A549 (cell line): ENCODE measurements at regions not wholly inside any gene's neighbourhood (a gene's known extent, or its start where the extent isn't known, plus 50 kb on each side); places are given as distances from the start of the nearest gene placed in this dataset.

ENCODE experiments used
- ATAC-seq, 2 experiments: fragments of 200-7000 bp in 1 of 2; fragments of >200 bp in 1 of 2; cut with Nextera tagmentation in 1 of 2; cut with Tn5 transposase in 1 of 2; 3 replicates each; pipeline versions ENCODE4 v1.8.0 to v1.9.1; 2018 to 2020; ENCODE audit warnings: mild to moderate bottlenecking in 1 of 2, moderate library complexity in 1 of 2
- CTCF ChIA-PET: fragments of 300-600 bp; sonication (Branson Sonifier 250); formaldehyde crosslinking; extraction: SDS; loops from one replicate; lab custom pipeline; 2021; ENCODE audit warnings: antibody characterized with exemption, inconsistent platforms; lab: Yijun Ruan, JAX
- POLR2A ChIA-PET: fragments of 350-600 bp; formaldehyde crosslinking; extraction: SDS; loops from one replicate; lab custom pipeline; 2021; ENCODE audit warnings: antibody characterized with exemption, inconsistent platforms; lab: Yijun Ruan, JAX
- DNase-seq, 2 experiments: peaks; one replicate each; pipeline versions ENCODE4 v3.0.0 to v3.0.0-alpha.2; 2011 to 2016; ENCODE audit warnings: low read depth in 1 of 2, low spot score in 1 of 2
- FAIRE-seq: peaks from 2 replicates; lab custom pipeline; 2011; peaks lifted over from hg19 to GRCh38; lab: Jason Lieb, UNC
- H3K27ac ChIP-seq, 2 experiments: fragments of >200 bp; sonication (Bioruptor Twin); formaldehyde crosslinking; 3 replicates each; pipeline ENCODE4 v1.5.1; 2016 to 2017
- H3K4me1 ChIP-seq: fragments of >200 bp; sonication (Bioruptor Twin); formaldehyde crosslinking; 3 replicates; pipeline ENCODE4 v1.6.1; 2016
- H3K4me2 ChIP-seq: fragments of >200 bp; sonication (Bioruptor Twin); formaldehyde crosslinking; 3 replicates; pipeline ENCODE4 v1.6.1; 2016
- H3K4me3 ChIP-seq: fragments of >200 bp; sonication (Bioruptor Twin); formaldehyde crosslinking; 3 replicates; pipeline ENCODE4 v1.5.1; 2016
- H3K9me3 ChIP-seq: fragments of >200 bp; sonication (Bioruptor Twin); formaldehyde crosslinking; 3 replicates; pipeline ENCODE4 v1.6.1; 2016
- CEBPB ChIP-seq, 2 experiments: fragments of >200 bp in 1 of 2; sonication (Bioruptor Twin) in 1 of 2; formaldehyde crosslinking in 1 of 2; IDR thresholded peaks; 2 replicates each; pipeline ENCODE4 v1.6.1; 2012 to 2016
- EHF ChIP-seq: fragments of 250-450 bp; sonication (Bioruptor Pico); IDR thresholded peaks from 2 replicates; pipeline ENCODE4 v1.5.0; 2020; ENCODE audit warnings: mild to moderate bottlenecking
- ESRRA ChIP-seq: fragments of 150-350 bp; IDR thresholded peaks from 2 replicates; pipeline ENCODE4 v1.6.1; 2014; ENCODE audit warnings: mild to moderate bottlenecking, low read length, borderline replicate concordance
- FOSL2 ChIP-seq, 2 experiments: fragments of 450-650 bp in 1 of 2; fragments of >200 bp in 1 of 2; sonication (Bioruptor Twin) in 1 of 2; formaldehyde crosslinking; IDR thresholded peaks; 2 replicates each; pipeline versions ENCODE4 v1.5.0 to v1.6.1; 2016 to 2020; ENCODE audit warnings: mild to moderate bottlenecking in 1 of 2, moderate library complexity in 1 of 2
- FOXS1 ChIP-seq: fragments of 250-450 bp; sonication (Bioruptor Pico); IDR thresholded peaks from 2 replicates; pipeline ENCODE4 v1.5.0; 2020; ENCODE audit warnings: mild to moderate bottlenecking, moderate library complexity
- HDAC2 ChIP-seq: fragments of 200-600 bp; sonication (generic); IDR thresholded peaks from 2 replicates; pipeline ENCODE4 v1.6.1; 2016
- HOXA7 ChIP-seq: fragments of 250-450 bp; sonication (Bioruptor Pico); IDR thresholded peaks from 2 replicates; pipeline ENCODE4 v1.5.0; 2020; ENCODE audit warnings: mild to moderate bottlenecking, moderate library complexity
- KDM1A ChIP-seq: fragments of 200-600 bp; sonication (generic); IDR thresholded peaks from 2 replicates; pipeline ENCODE4 v1.6.1; 2016; ENCODE audit warnings: low read depth, mild to moderate bottlenecking
- MAFK ChIP-seq: fragments of 450-650 bp; IDR thresholded peaks from 2 replicates; pipeline ENCODE4 v1.6.1; 2014; ENCODE audit not compliant: partially characterized antibody
- MAZ ChIP-seq: fragments of 150-350 bp; IDR thresholded peaks from 2 replicates; pipeline ENCODE4 v1.6.1; 2014; ENCODE audit warnings: antibody characterized with exemption, low read depth, low read length, borderline replicate concordance
- MYC ChIP-seq: IDR thresholded peaks from 2 replicates; pipeline ENCODE4 v1.6.1; 2012; ENCODE audit warnings: mild to moderate bottlenecking, inconsistent platforms, low read length, improper control_type of control experiment, borderline replicate concordance
- NFE2L2 ChIP-seq: fragments of 150-350 bp; conservative IDR thresholded peaks from 2 replicates; pipeline ENCODE4 v1.6.1; 2014; ENCODE audit warnings: low read length
- NPAS2 ChIP-seq: fragments of 250-450 bp; sonication (Bioruptor Pico); IDR thresholded peaks from 2 replicates; pipeline ENCODE4 v1.8.0; 2022; ENCODE audit warnings: mild to moderate bottlenecking, moderate library complexity, borderline replicate concordance
- POLR2A ChIP-seq: IDR thresholded peaks from 2 replicates; pipeline ENCODE4 v1.6.1; 2012; ENCODE audit warnings: mild to moderate bottlenecking, low read length
- POLR2AphosphoS2 ChIP-seq: conservative IDR thresholded peaks from 2 replicates; pipeline ENCODE4 v1.6.1; 2012; ENCODE audit warnings: low read length, improper control_type of control experiment, inconsistent platforms
- RAD21 ChIP-seq, 2 experiments: fragments of >200 bp in 1 of 2; sonication (Bioruptor Twin) in 1 of 2; formaldehyde crosslinking in 1 of 2; IDR thresholded peaks in 1 of 2; conservative IDR thresholded peaks in 1 of 2; 2 replicates in 1 of 2; 3 replicates in 1 of 2; pipeline ENCODE4 v1.6.1; 2012 to 2018; ENCODE audit warnings: inconsistent platforms in 1 of 2
- RCOR1 ChIP-seq: fragments of 150-350 bp; IDR thresholded peaks from 2 replicates; pipeline ENCODE4 v1.6.1; 2014; ENCODE audit warnings: antibody characterized with exemption, low read length, low read depth
- RFX5 ChIP-seq: fragments of 450-650 bp; IDR thresholded peaks from 2 replicates; pipeline ENCODE4 v1.7.1; 2014; ENCODE audit warnings: antibody characterized with exemption, mild to moderate bottlenecking, moderate library complexity
- RNF2 ChIP-seq: fragments of 200-600 bp; sonication (generic); IDR thresholded peaks from 2 replicates; pipeline ENCODE4 v1.6.1; 2016; ENCODE audit warnings: low read depth, mild to moderate bottlenecking, antibody characterized with exemption, moderate library complexity, borderline replicate concordance
- SREBF2 ChIP-seq: fragments of 450-650 bp; IDR thresholded peaks from 2 replicates; pipeline ENCODE4 v1.6.1; 2014; ENCODE audit warnings: mild to moderate bottlenecking, moderate library complexity
- TFCP2L1 ChIP-seq: fragments of 250-450 bp; sonication (Bioruptor Pico); IDR thresholded peaks from 2 replicates; pipeline ENCODE4 v1.5.0; 2021; ENCODE audit warnings: mild to moderate bottlenecking
- ZC3H11A ChIP-seq: fragments of 450-650 bp; IDR thresholded peaks from 2 replicates; pipeline ENCODE4 v1.6.1; 2014; ENCODE audit warnings: antibody characterized with exemption, mild to moderate bottlenecking
- ZNF302 ChIP-seq: fragments of 250-450 bp; sonication (Bioruptor Pico); IDR thresholded peaks from 2 replicates; pipeline ENCODE4 v1.9.0; 2021; ENCODE audit warnings: inconsistent platforms, mild to moderate bottlenecking, moderate library complexity
- ZSCAN20 ChIP-seq: fragments of 250-450 bp; sonication (Bioruptor Pico); IDR thresholded peaks from 2 replicates; pipeline ENCODE4 v1.8.0; 2022; ENCODE audit warnings: mild to moderate bottlenecking, moderate library complexity
- WGBS: methylation state at CpG from one replicate; pipeline ENCODE4 v1.1.6; 2017; ENCODE audit errors: missing lambda C conversion rate; 5-methylcytosine and 5-hydroxymethylcytosine counted together
- TF ChIP-seq, protein P1 (sequence below): fragments of 250-450 bp; sonication (Bioruptor Pico); IDR thresholded peaks from 2 replicates; pipeline ENCODE4 v1.5.0; 2021; ENCODE audit warnings: mild to moderate bottlenecking, moderate library complexity, borderline replicate concordance

DNA sequence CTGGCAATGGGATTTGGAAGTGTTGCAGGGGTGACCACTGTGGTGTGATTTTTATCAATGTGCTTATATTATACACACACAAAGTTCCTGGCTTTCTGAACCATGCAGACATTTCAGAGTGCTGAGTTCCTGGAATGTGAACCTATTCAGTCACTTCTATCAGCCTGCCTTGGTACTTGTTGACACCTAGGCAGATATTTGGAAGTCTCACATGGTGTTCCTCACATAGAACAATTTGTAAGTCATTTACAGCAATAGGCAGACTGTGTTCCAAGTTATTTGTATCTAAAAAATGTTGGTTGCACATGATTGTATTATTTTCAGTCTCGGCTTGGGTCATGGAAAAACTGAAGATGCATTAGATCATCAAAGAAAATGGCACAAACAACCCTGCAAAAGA is 182.2 kb downstream of the SREK1 start:
- 0% methylated on average over 1 of the region's 1 CpG for WGBS
- Histone ChIP-seq H3K4me2 (no peak overlapping the region), H3K4me1 (no peaks in the 10 kb centered on the region), H3K27ac (no peak overlapping the region), H3K4me3 (no peak overlapping the region), H3K9me3 (no peaks in the 10 kb centered on the region)
- ChIA-PET CTCF (interaction anchor here (14.0 kb wide), 1 partner anchor 19 kb away, joined by 113 read pairs; no protein-coding TSS in a partner anchor), POLR2A (no interaction called here)
- no peak for DNase-seq
- TF ChIP-seq ZNF302 (no peak), RNF2 (no peak), CEBPB (IDR thresholded peaks at IDR 0.05) (no peak), TFCP2L1 (no peak), FOSL2 (IDR thresholded peaks at IDR 0.05) (no peak), FOSL2 (CRISPR knock-in tag; IDR thresholded peaks at IDR 0.05) (no peak), MAFK (no peak), ZC3H11A (no peak), KDM1A (no peak)
- ATAC-seq, result no peak
- FAIRE-seq, result no peak

DNA sequence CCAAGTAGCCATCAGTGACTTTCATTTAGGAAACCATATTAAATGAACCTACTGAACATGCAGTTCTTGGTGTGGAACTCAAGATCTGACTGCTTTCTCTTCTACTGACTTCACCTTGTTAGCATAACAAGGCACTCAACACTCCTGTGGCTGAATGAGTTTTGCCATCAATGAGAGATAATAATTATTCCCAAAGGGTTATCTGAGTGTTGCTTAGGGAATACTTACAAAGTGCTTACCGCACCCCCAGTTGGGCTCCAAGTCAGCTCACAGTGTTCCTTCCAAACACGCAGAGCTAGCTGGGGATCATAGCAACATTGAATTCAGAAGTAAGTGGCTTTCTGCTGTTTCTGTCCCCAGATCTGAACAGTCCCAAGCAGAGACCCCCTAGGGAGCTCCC is 182.9 kb downstream of the SREK1 start:
- H3K4me3 ChIP-seq, result no peak overlapping the region
- TF ChIP-seq TFCP2L1 (no peak), POLR2A (no peak), NPAS2 (CRISPR knock-in tag) (no peak), KDM1A (no peak), RAD21 (conservative IDR thresholded peaks at IDR 0.05 in 1 of 2, IDR thresholded peaks at IDR 0.05 in 1 of 2) (no peak), POLR2AphosphoS2 (no peak), RCOR1 (no peak), SREBF2 (no peak), ZSCAN20 (CRISPR knock-in tag) (no peak)
- TF ChIP-seq, protein P1, sequence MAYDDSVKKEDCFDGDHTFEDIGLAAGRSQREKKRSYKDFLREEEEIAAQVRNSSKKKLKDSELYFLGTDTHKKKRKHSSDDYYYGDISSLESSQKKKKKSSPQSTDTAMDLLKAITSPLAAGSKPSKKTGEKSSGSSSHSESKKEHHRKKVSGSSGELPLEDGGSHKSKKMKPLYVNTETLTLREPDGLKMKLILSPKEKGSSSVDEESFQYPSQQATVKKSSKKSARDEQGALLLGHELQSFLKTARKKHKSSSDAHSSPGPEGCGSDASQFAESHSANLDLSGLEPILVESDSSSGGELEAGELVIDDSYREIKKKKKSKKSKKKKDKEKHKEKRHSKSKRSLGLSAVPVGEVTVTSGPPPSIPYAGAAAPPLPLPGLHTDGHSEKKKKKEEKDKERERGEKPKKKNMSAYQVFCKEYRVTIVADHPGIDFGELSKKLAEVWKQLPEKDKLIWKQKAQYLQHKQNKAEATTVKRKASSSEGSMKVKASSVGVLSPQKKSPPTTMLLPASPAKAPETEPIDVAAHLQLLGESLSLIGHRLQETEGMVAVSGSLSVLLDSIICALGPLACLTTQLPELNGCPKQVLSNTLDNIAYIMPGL, result no peak
- TF ChIP-seq, all 56 proteins: peak for 0
- 67% methylated on average over 2 of the region's 2 CpGs for WGBS

DNA sequence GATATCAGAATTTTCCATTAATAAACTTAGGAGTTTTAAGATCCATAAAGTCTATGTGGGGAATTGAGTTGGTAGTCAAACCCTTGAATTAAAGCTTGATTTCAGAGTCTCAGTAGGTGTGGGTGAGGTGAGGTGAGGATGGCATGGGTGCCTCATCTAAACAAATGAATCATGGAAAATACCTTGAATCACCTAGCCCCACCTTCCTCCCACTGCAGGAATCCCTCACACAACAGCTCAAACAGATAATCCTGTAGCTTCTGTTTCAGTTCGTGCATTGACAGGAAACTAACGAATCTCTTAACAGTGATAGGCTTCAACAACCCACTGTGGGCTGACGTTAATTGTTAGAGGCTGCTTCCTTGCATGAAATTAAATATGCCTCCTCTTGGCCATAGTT is 185.0 kb downstream of the SREK1 start:
- ChIA-PET CTCF (interaction anchor here (1.2 to 14.0 kb wide), 2 partner anchors 18 to 22 kb away, joined by 3 to 113 read pairs; no protein-coding TSS in a partner anchor), POLR2A (no interaction called here)
- Histone ChIP-seq H3K27ac (no peak overlapping the region), H3K9me3 (no peaks in the 10 kb centered on the region), H3K4me3 (no peak overlapping the region), H3K4me2 (no peak overlapping the region), H3K4me1 (no peaks in the 10 kb centered on the region)
- no peak for ATAC-seq
- WGBS, result 10% methylated on average over 3 of the region's 3 CpGs
- TF ChIP-seq MAZ (no peak), ZC3H11A (no peak), NFE2L2 (no peak), RFX5 (no peak), HDAC2 (no peak), MYC (no peak), ESRRA (no peak), ZNF302 (no peak), FOXS1 (no peak), HOXA7 (CRISPR knock-in tag) (no peak), EHF (CRISPR knock-in tag) (no peak), MAFK (no peak)
- TF ChIP-seq, protein P1, result no peak
- no peak for DNase-seq
- FAIRE-seq, result no peak

More for the DNA sequence above, 182.9 kb downstream of the SREK1 start:
- FAIRE-seq (no peak), ATAC-seq (no peak), DNase-seq (no peak)
- no peaks in the 10 kb centered on the region for H3K4me1 ChIP-seq
- H3K27ac ChIP-seq, result no peak overlapping the region
- no peaks in the 10 kb centered on the region for H3K9me3 ChIP-seq
- POLR2A ChIA-PET, result no interaction called here
- H3K4me2 ChIP-seq, result no peak overlapping the region
- CTCF ChIA-PET, result interaction anchor here (0.6 to 14.0 kb wide), 2 partner anchors 20 to 913 kb away, joined by 3 to 113 read pairs; no protein-coding TSS in a partner anchor
